ENCODE measurements at regions not wholly inside any gene's neighbourhood (a gene's known extent, or its start where the extent isn't known, plus 50 kb on each side); places are given as distances from the start of the nearest gene placed in this dataset.

GRCh38 chrX:144810539-144810938 is 436.8 kb upstream of the SPANXN1 start:
- ATAC-seq (ENCODE audit: low FRiP score) (no peak), DNase-seq (ENCODE audit: low spot score) (no peak)
- TF ChIP-seq CTCF (IDR thresholded peaks at IDR 0.05), result no peak

GRCh38 chrX:144819406-144819805 is 427.9 kb upstream of the SPANXN1 start:
- ATAC-seq (ENCODE audit: low FRiP score), result no peak
- no peak for DNase-seq (ENCODE audit: low spot score)
- no peak for TF ChIP-seq CTCF (IDR thresholded peaks at IDR 0.05)

- ATAC-seq (ENCODE audit: low FRiP score) (no peak), DNase-seq (ENCODE audit: low spot score) (no peak)
- TF ChIP-seq CTCF (IDR thresholded peaks at IDR 0.05), result no peak
Observed at GRCh38 chrX:144840616-144841015, 406.7 kb upstream of the SPANXN1 start.

- no peak for ATAC-seq (ENCODE audit: low FRiP score)
- no peak for DNase-seq (ENCODE audit: low spot score)
- no peak for TF ChIP-seq CTCF (IDR thresholded peaks at IDR 0.05)
Observed at GRCh38 chrX:144849141-144849540, 398.2 kb upstream of the SPANXN1 start.

GRCh38 chrX:144896323-144896722 is 351.0 kb upstream of the SPANXN1 start:
- DNase-seq (ENCODE audit: low spot score), result no peak
- no peak for ATAC-seq (ENCODE audit: low FRiP score)
- no peak for TF ChIP-seq CTCF (IDR thresholded peaks at IDR 0.05)

- no peak for ATAC-seq (ENCODE audit: low FRiP score)
- no peak for DNase-seq (ENCODE audit: low spot score)
- TF ChIP-seq CTCF (IDR thresholded peaks at IDR 0.05), result no peak
Observed at GRCh38 chrX:144901521-144901920, 345.8 kb upstream of the SPANXN1 start.

GRCh38 chrX:144916785-144917184 is 330.5 kb upstream of the SPANXN1 start:
- no peak for ATAC-seq (ENCODE audit: low FRiP score)
- no peak for DNase-seq (ENCODE audit: low spot score)
- no peak for TF ChIP-seq CTCF (IDR thresholded peaks at IDR 0.05)
